PC-3 (cell line): ENCODE measurements at regions not wholly inside any gene's neighbourhood (a gene's known extent, or its start where the extent isn't known, plus 50 kb on each side); places are given as distances from the start of the nearest gene placed in this dataset.

Source experiments
- ATAC-seq: fragments of 200-7000 bp; cut with Tn5 transposase; 2 replicates; pipeline ENCODE4 v1.9.1; 2020; ENCODE audit warnings: mild to moderate bottlenecking, moderate library complexity
- BruUV-seq: library from RNA; stranded (reverse); fragments of 400-500 nt; replicated peaks from 2 replicates; lab custom pipeline; 2021; lab: Mats Ljungman, UMichigan
- CTCF ChIA-PET: fragments of 300-600 bp; sonication (Branson Sonifier 250); formaldehyde crosslinking; loops from one replicate; lab custom pipeline; 2022; ENCODE audit warnings: antibody characterized with exemption; lab: Charles Lee
- POLR2A ChIA-PET: fragments of 300-600 bp; sonication (Branson Sonifier 250); formaldehyde crosslinking; loops from one replicate; lab custom pipeline; 2022; ENCODE audit warnings: antibody characterized with exemption; ENCODE audit not compliant: unreplicated experiment; lab: Charles Lee
- DNase-seq: peaks from one replicate; pipeline ENCODE4 v3.0.0-alpha.2; 2015
- H2AFZ ChIP-seq: fragments of 300-600 bp; sonication (generic); 2 replicates; pipeline ENCODE4 v1.6.0; 2016; ENCODE audit warnings: antibody characterized with exemption, low read length
- H3F3A ChIP-seq: fragments of 300-600 bp; sonication (generic); one replicate; pipeline ENCODE4 v1.6.0; 2017; ENCODE audit warnings: antibody characterized with exemption, low read length, control low read depth, mild to moderate bottlenecking; ENCODE audit not compliant: unreplicated experiment
- H3K27ac ChIP-seq: fragments of 300-600 bp; sonication (generic); 2 replicates; pipeline ENCODE4 v1.5.1; 2016; ENCODE audit warnings: mild to moderate bottlenecking, low read length
- H3K27me3 ChIP-seq: fragments of 300-600 bp; sonication (generic); 2 replicates; pipeline ENCODE4 v1.6.1; 2016; ENCODE audit warnings: low read length, mixed read lengths
- H3K36me3 ChIP-seq: fragments of 300-600 bp; sonication (generic); 2 replicates; pipeline ENCODE4 v1.6.1; 2016; ENCODE audit warnings: low read depth, mixed run types, low read length, mixed read lengths
- H3K4me1 ChIP-seq: fragments of 300-600 bp; sonication (generic); 2 replicates; pipeline ENCODE4 v1.5.1; 2016; ENCODE audit warnings: low read length; ENCODE audit not compliant: insufficient read depth
- H3K4me2 ChIP-seq: fragments of 300-600 bp; sonication (generic); 2 replicates; pipeline ENCODE4 v1.6.0; 2016; ENCODE audit warnings: low read length
- H3K4me3 ChIP-seq: fragments of 300-600 bp; sonication (generic); 2 replicates; pipeline ENCODE4 v1.5.1; 2016; ENCODE audit warnings: mild to moderate bottlenecking, low read length, mixed read lengths
- H3K79me2 ChIP-seq: fragments of 300-600 bp; sonication (generic); 2 replicates; pipeline ENCODE4 v1.6.1; 2017; ENCODE audit warnings: low read length, mixed read lengths
- H3K9ac ChIP-seq: fragments of 300-600 bp; sonication (generic); 2 replicates; pipeline ENCODE4 v1.6.0; 2016; ENCODE audit warnings: mild to moderate bottlenecking, low read length
- H3K9me2 ChIP-seq: fragments of 300-600 bp; sonication (generic); replicated peaks from 2 replicates; pipeline ENCODE4 v1.6.1; 2016; ENCODE audit warnings: mixed run types, low read length, mixed read lengths
- H3K9me3 ChIP-seq: fragments of 300-600 bp; sonication (generic); 2 replicates; pipeline ENCODE4 v1.6.1; 2016; ENCODE audit warnings: low read length, mixed read lengths
- H4K20me1 ChIP-seq: fragments of 300-600 bp; sonication (generic); 2 replicates; pipeline ENCODE4 v1.6.1; 2016; ENCODE audit warnings: low read length, mixed read lengths
- EZH2 ChIP-seq: fragments of 300-600 bp; sonication (generic); IDR thresholded peaks from one replicate; pipeline ENCODE4 v1.6.1; 2017; ENCODE audit warnings: antibody characterized with exemption, mild to moderate bottlenecking, low read length; ENCODE audit not compliant: unreplicated experiment
- EZH2phosphoT487 ChIP-seq: fragments of 300-600 bp; sonication (generic); IDR thresholded peaks from 2 replicates; pipeline ENCODE4 v1.6.1; 2018; ENCODE audit warnings: mild to moderate bottlenecking, antibody characterized with exemption, low read length, borderline replicate concordance
- intact Hi-C: fragments of 100-400 bp; cut with micrococcal nuclease; formaldehyde crosslinking; loops from 2 replicates; pipeline ENCODE4 v1.9.0; 2023
- TF ChIP-seq, protein P1 (sequence below): fragments of 300-600 bp; sonication (generic); conservative IDR thresholded peaks from 2 replicates; pipeline ENCODE4 v1.5.1; 2017; ENCODE audit warnings: antibody characterized with exemption, low read depth, mild to moderate bottlenecking, low read length

DNA sequence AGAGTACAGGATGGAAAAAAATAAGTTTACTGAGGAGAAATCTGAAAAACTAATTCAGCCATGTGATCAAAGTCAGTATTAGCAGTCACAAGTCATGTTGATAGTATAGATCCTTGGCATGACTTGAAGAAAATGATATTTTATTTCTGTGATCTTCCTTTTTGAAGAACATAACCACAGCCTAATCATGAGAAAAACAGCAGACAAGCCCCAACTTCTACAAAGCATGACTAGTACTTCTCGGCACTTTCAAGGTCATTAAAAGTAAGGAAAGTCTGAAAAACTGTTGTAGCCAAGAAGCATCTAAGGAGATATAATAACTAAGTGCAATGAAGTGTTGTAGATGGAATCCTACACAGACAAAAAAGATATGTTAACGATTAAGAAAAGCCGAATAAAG is 264.1 kb upstream of the FOXG1 start:
- Histone ChIP-seq H4K20me1 (no peaks in the 10 kb centered on the region), H3K79me2 (no peaks in the 10 kb centered on the region), H3F3A (no peaks in the 10 kb centered on the region), H3K36me3 (no peaks in the 10 kb centered on the region), H3K27me3 (no peaks in the 10 kb centered on the region), H2AFZ (no peak overlapping the region), H3K27ac (no peak overlapping the region), H3K9ac (no peak overlapping the region), H3K4me2 (no peak overlapping the region), H3K9me2 (no peaks in the 10 kb centered on the region), H3K9me3 (no peaks in the 10 kb centered on the region), H3K4me1 (no peaks in the 10 kb centered on the region), H3K4me3 (no peak overlapping the region)
- no peak for DNase-seq
- POLR2A ChIA-PET = no interaction called here
- CTCF ChIA-PET = no interaction called here
- no TSS peak for BruUV-seq
- ATAC-seq = no peak
- TF ChIP-seq EZH2phosphoT487 (no peak), EZH2 (no peak)
- TF ChIP-seq, protein P1, sequence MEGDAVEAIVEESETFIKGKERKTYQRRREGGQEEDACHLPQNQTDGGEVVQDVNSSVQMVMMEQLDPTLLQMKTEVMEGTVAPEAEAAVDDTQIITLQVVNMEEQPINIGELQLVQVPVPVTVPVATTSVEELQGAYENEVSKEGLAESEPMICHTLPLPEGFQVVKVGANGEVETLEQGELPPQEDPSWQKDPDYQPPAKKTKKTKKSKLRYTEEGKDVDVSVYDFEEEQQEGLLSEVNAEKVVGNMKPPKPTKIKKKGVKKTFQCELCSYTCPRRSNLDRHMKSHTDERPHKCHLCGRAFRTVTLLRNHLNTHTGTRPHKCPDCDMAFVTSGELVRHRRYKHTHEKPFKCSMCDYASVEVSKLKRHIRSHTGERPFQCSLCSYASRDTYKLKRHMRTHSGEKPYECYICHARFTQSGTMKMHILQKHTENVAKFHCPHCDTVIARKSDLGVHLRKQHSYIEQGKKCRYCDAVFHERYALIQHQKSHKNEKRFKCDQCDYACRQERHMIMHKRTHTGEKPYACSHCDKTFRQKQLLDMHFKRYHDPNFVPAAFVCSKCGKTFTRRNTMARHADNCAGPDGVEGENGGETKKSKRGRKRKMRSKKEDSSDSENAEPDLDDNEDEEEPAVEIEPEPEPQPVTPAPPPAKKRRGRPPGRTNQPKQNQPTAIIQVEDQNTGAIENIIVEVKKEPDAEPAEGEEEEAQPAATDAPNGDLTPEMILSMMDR = no peak
- intact Hi-C loops = no loop called here

DNA sequence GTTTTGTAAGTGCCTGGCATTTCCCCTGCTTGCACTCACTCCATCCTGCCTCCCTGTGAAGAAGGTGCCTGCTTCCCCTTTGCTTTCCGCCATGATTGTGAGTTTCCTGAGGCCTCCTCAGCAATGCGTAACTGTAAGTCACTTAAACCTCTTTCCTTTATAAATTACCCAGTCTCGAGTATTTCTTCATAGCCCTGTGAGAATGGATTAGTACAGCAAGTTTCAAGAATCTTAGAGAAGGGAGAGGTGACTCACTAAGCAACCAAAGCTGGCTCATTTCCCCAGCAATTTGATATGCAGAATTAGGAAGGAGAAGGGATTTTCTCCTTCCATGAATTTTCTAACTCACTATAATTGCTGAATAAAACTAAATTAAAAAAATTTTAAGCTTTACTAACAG is 251.0 kb upstream of the FOXG1 start:
- H3K4me1 ChIP-seq = peaks cover 13% of the 10 kb centered on the region
- H3K27ac ChIP-seq = peak overlapping the region; percentile 46
- H4K20me1 ChIP-seq = no peaks in the 10 kb centered on the region
- peak overlapping the region; percentile 30 for H2AFZ ChIP-seq
- no peaks in the 10 kb centered on the region for H3K9me3 ChIP-seq
- no TSS peak for BruUV-seq
- intact Hi-C loops = no loop called here
- peak overlapping the region; percentile 34 for H3K4me2 ChIP-seq
- no peaks in the 10 kb centered on the region for H3K36me3 ChIP-seq
- POLR2A ChIA-PET = interaction anchor here (0.6 kb wide), 1 partner anchor 95 kb away, joined by 5 read pairs; no protein-coding TSS in a partner anchor
- peak; percentile 83 for DNase-seq
- H3K9ac ChIP-seq = no peak overlapping the region
- no peak for TF ChIP-seq EZH2
- TF ChIP-seq, protein P1 = no peak
- no peak for TF ChIP-seq EZH2phosphoT487
- H3F3A ChIP-seq = no peaks in the 10 kb centered on the region
- no peaks in the 10 kb centered on the region for H3K9me2 ChIP-seq
- H3K79me2 ChIP-seq = no peaks in the 10 kb centered on the region
- no peaks in the 10 kb centered on the region for H3K27me3 ChIP-seq
- ATAC-seq = peak; percentile 98
- CTCF ChIA-PET = no interaction called here
- H3K4me3 ChIP-seq = no peak overlapping the region

DNA sequence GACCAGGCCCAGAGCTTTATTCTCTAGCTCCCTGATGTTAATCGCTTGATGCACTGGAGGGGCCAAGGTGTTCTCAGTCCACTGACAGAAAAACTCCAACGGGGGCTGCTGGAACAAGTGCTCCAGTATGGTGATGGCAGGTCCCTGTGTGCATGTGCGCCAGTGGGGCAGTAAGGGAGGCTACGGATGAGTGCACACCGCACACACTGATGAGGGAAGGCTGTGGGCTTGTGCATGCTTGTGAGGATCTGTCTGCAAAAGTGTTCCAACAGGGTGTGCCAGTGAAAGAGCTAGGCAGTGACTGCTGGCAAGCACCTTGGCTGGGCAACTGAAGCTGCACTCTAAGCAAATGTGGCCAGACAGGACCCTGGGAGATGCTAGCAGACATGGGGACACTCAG is 229.7 kb upstream of the FOXG1 start:
- H3K4me2 ChIP-seq = no peak overlapping the region
- H3K9me3 ChIP-seq = no peaks in the 10 kb centered on the region
- no peak for TF ChIP-seq EZH2
- TF ChIP-seq, protein P1 = no peak
- ChIA-PET CTCF (no interaction called here), POLR2A (no interaction called here)
- no peak overlapping the region for H3K27ac ChIP-seq
- intact Hi-C loops = no loop called here
- no peaks in the 10 kb centered on the region for H3K79me2 ChIP-seq
- no peak overlapping the region for H2AFZ ChIP-seq
- no peak for DNase-seq
- H3K4me3 ChIP-seq = no peak overlapping the region
- H4K20me1 ChIP-seq = no peaks in the 10 kb centered on the region
- H3K4me1 ChIP-seq = no peaks in the 10 kb centered on the region
- no peak overlapping the region for H3K9ac ChIP-seq
- no peaks in the 10 kb centered on the region for H3K27me3 ChIP-seq
- H3K9me2 ChIP-seq = no peaks in the 10 kb centered on the region
- H3F3A ChIP-seq = no peaks in the 10 kb centered on the region
- BruUV-seq = no TSS peak
- ATAC-seq = no peak
- no peaks in the 10 kb centered on the region for H3K36me3 ChIP-seq
